ENCODE measurements at regions not wholly inside any gene's neighbourhood (a gene's known extent, or its start where the extent isn't known, plus 50 kb on each side); places are given as distances from the start of the nearest gene placed in this dataset.

DNA sequence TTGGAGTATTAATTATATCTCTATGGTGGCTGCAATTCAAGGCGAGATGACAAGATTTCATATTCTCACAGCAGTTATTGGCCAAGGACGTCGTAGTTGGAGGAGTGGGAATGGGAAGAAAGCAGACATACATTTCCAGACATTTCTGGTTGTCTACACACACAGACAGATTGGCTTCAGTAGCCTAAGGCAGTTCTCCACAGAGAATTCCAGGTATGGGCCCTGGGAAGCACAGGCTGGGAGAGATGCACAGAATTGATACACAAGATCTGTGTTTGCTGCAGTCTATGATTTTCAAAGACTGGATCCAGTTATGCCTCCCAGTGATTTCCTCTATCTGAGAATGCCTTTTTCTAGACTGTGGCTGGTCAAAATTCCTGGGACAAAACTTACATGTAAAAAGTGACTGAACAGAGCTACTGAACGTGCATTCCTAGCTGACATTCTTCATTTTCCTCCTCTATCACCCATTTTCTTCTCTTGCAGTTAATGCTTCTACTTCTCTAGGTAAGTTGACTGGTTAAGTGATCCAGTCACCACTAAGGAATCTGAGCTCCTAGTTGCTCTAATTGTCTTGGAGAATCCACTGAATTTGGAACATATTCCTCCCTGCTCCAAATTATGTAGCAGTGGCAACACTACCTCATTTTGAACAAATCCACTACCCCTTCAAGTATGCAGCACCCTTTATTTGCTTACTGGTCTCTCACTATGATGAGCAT is 386.7 kb upstream of the CDH7 start:
- ATAC-seq (ENCODE audit: low read depth): no peak
- H3K27ac ChIP-seq (ENCODE audit: poor library complexity, severe bottlenecking): no peak overlapping the region
- H3K9me3 ChIP-seq (ENCODE audit: severe bottlenecking): no peaks in the 10 kb centered on the region
- no peak for TF ChIP-seq CTCF (IDR thresholded peaks at IDR 0.05; ENCODE audit: poor library complexity, severe bottlenecking)
- H3K4me1 ChIP-seq (ENCODE audit: insufficient read depth, poor library complexity, severe bottlenecking): no peaks in the 10 kb centered on the region
- H3K36me3 ChIP-seq (ENCODE audit: low read depth): no peaks in the 10 kb centered on the region
- no peak for DNase-seq (ENCODE audit: low spot score)
- no peak overlapping the region for H3K4me3 ChIP-seq (ENCODE audit: severe bottlenecking)
- H3K27me3 ChIP-seq (ENCODE audit: insufficient read depth, poor library complexity, severe bottlenecking): no peaks in the 10 kb centered on the region

GRCh38 chr18:65363011-65363410 is 387.8 kb upstream of the CDH7 start:
- ATAC-seq (ENCODE audit: low read depth): no peak
- Histone ChIP-seq H3K9me3 (ENCODE audit: severe bottlenecking) (no peaks in the 10 kb centered on the region), H3K4me1 (ENCODE audit: insufficient read depth, poor library complexity, severe bottlenecking) (no peaks in the 10 kb centered on the region), H3K4me3 (ENCODE audit: severe bottlenecking) (no peak overlapping the region), H3K27ac (ENCODE audit: poor library complexity, severe bottlenecking) (no peak overlapping the region), H3K36me3 (ENCODE audit: low read depth) (no peaks in the 10 kb centered on the region), H3K27me3 (ENCODE audit: insufficient read depth, poor library complexity, severe bottlenecking) (no peaks in the 10 kb centered on the region)
- TF ChIP-seq CTCF (IDR thresholded peaks at IDR 0.05; ENCODE audit: poor library complexity, severe bottlenecking): no peak
- DNase-seq (ENCODE audit: low spot score): no peak

DNA sequence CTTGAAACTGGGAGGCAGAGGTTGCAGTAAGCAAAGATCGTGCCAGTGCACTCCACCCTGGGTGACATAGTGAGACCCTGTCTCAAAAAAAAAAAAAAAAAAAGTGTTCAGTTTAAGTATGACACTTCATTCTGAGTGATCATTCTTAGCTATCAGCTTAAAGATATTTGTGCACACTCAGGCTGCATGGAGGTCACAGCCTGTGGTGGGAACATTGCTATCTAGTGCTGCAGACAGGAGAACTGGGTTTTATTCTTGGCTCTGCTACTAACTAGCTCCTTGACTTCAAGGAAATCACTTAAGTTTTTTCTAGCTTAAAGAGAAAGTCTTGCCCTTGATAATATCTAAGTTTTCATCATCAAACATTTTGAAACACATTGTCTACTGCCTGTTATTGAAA is 391.3 kb upstream of the CDH7 start:
- TF ChIP-seq CTCF (IDR thresholded peaks at IDR 0.05; ENCODE audit: poor library complexity, severe bottlenecking): no peak
- no peak overlapping the region for H3K27ac ChIP-seq (ENCODE audit: poor library complexity, severe bottlenecking)
- H3K4me1 ChIP-seq (ENCODE audit: insufficient read depth, poor library complexity, severe bottlenecking): no peaks in the 10 kb centered on the region
- ATAC-seq (ENCODE audit: low read depth) (no peak), DNase-seq (ENCODE audit: low spot score) (no peak)
- no peak overlapping the region for H3K4me3 ChIP-seq (ENCODE audit: severe bottlenecking)
- no peaks in the 10 kb centered on the region for H3K27me3 ChIP-seq (ENCODE audit: insufficient read depth, poor library complexity, severe bottlenecking)
- H3K9me3 ChIP-seq (ENCODE audit: severe bottlenecking): no peaks in the 10 kb centered on the region
- H3K36me3 ChIP-seq (ENCODE audit: low read depth): no peaks in the 10 kb centered on the region

- DNase-seq (ENCODE audit: low spot score) (no peak), ATAC-seq (ENCODE audit: low read depth) (no peak)
- TF ChIP-seq CTCF (IDR thresholded peaks at IDR 0.05; ENCODE audit: poor library complexity, severe bottlenecking): no peak
- H3K4me1 ChIP-seq (ENCODE audit: insufficient read depth, poor library complexity, severe bottlenecking): no peaks in the 10 kb centered on the region
- no peak overlapping the region for H3K4me3 ChIP-seq (ENCODE audit: severe bottlenecking)
- H3K36me3 ChIP-seq (ENCODE audit: low read depth): no peaks in the 10 kb centered on the region
- H3K9me3 ChIP-seq (ENCODE audit: severe bottlenecking): no peaks in the 10 kb centered on the region
- H3K27me3 ChIP-seq (ENCODE audit: insufficient read depth, poor library complexity, severe bottlenecking): no peaks in the 10 kb centered on the region
- H3K27ac ChIP-seq (ENCODE audit: poor library complexity, severe bottlenecking): no peak overlapping the region
Observed at GRCh38 chr18:65358306-65358705, 392.5 kb upstream of the CDH7 start.

DNA sequence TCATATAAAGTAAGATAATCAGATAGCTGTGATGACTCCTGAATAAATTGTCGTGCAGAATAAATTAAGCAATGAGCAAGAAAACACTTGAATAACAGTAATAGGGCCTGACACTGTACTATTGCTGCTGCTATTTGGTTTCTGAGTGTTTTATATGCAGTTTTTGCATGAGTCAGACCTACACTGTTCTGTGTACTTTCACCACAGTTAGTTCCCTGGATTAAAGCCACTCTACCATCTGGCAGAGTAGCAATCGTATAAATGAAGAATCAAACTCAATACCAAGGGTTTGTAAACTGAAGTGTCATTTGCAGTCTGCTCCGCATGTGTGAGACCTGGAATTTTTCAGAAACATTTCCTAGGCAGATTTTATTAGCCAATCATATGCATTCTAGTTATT is 398.6 kb upstream of the CDH7 start:
- no peak for DNase-seq (ENCODE audit: low spot score)
- no peak for TF ChIP-seq CTCF (IDR thresholded peaks at IDR 0.05; ENCODE audit: poor library complexity, severe bottlenecking)
- no peak overlapping the region for H3K27ac ChIP-seq (ENCODE audit: poor library complexity, severe bottlenecking)
- H3K4me3 ChIP-seq (ENCODE audit: severe bottlenecking): no peak overlapping the region
- H3K36me3 ChIP-seq (ENCODE audit: low read depth): no peaks in the 10 kb centered on the region
- H3K27me3 ChIP-seq (ENCODE audit: insufficient read depth, poor library complexity, severe bottlenecking): no peaks in the 10 kb centered on the region
- ATAC-seq (ENCODE audit: low read depth): no peak
- no peaks in the 10 kb centered on the region for H3K9me3 ChIP-seq (ENCODE audit: severe bottlenecking)
- no peaks in the 10 kb centered on the region for H3K4me1 ChIP-seq (ENCODE audit: insufficient read depth, poor library complexity, severe bottlenecking)

Measured in RWPE2 (cell line).